DMS 273 (cell line): ENCODE measurements at regions not wholly inside any gene's neighbourhood (a gene's known extent, or its start where the extent isn't known, plus 50 kb on each side); places are given as distances from the start of the nearest gene placed in this dataset.
"Not testable (repeated sequence)": the region's sequence is repeated elsewhere in the genome, so short reads cannot be mapped to it uniquely, and the experiment has no call there.

Source experiments
- DNase-seq: peaks from one replicate; lab custom pipeline; 2025; ENCODE audit not compliant: unreplicated experiment; lab: John Stamatoyannopoulos, UW

DNA sequence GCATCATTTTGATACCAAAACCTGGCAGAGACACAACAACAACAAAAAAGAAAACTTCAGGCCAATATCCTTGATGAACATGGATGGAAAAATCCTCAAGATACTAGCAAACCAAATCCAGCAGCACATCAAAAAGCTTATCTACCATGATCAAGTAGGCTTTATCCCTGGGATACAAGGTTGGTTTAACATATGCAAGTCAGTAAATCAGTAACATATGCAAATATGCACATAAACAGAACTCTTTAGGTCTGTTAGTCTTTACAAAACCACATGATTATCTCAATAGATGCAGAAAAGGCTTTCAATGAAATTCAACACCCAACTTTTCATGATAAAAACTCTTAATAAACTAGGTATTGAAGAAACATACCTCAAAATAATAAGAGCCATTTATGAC lies 587.5 kb upstream of the CELF4 start:
- DNase-seq: not testable (repeated sequence)

DNA sequence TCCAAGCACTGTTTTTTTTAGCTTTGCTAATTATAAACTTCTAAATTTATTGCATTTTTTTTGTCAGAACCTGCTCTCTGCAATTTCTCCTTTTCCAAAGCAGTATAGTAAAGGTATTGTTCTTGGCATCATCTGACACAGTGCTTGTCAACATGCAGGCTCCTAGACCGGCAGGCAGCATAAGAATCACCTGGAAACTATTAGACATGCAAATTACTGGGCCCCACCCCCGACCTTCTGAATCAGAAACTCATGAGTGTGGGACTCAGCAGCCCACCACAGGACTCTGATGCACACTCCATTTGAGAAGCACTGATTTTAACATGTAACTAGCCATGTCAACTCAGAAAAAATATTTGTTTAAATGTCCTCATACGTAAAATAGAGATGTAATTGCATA lies 551.1 kb upstream of the CELF4 start:
- DNase-seq: no peak

DNA sequence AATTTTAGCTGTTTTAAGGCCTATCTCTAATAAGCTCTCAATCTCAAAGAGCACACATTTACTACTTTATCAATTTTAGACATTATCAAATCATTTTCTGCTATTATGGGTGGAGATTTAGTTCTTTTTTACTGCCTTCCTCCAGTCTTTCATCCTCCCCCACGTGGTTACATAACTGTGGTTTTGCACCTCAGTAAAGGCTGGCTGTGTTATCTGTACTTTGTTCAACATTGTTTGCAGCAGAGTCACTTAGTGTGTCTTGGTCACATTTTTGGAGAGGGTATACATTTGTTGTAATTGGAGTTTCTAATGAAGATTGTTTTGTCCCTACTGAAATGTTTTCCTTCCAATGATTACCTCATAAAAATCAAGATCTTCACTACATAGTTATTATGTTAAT lies 549.6 kb upstream of the CELF4 start:
- no peak for DNase-seq

DNA sequence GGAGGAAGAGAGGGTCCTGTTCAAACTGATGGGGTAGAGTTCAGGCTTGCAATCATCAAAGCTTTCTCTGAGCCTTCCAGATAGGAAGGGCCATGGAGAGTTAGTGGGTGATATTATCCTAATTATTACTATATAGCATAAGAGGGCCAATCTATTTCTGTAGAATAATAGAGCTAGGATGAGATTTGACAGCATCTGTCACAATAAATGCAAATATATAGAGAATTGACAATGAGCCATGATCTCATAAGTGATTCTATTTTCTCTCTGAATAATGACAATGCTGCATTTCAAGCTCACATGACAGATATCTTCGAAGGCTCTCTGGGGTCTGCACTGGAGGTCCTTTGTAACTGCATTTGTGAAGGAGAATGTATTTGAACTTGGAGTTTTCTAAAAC lies 521.9 kb upstream of the CELF4 start:
- DNase-seq: no peak

DNA sequence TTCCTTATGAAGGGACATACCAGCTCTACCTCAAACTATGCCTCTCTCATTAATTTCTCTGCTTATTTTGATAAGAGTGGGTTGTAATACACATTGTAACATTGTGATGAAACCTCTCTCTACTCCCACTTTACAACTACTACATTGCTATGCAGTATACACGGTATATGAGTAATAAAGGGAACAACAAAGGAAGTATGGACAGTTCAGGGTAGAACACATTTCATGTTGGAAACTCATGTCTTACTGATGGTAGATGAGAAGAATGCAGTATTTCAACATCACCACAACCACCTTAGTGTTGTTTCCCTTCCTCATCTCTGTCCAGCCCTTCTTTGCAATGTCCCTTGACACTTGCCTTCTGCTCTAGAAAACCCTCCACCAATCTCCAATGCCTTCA lies 515.9 kb upstream of the CELF4 start:
- DNase-seq: no peak

DNA sequence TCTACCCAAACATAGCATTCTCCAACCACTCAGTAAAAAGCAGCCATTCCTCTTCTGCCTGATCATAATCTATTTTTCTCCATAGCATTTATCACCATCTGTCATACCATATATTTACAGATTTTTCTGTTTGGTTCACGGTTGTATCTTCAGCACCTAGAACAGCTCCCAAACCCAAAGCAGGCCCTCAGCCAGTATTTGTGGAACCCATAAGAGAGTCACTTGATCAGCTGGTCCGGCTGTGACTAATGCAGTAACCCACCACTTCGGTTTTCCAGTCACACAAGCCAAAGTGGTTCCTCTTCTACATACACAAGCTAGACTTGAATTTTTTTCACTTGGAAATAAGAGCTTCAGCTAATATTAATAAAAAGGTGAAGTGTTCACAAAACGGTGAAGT lies 511.6 kb upstream of the CELF4 start:
- DNase-seq: peak; percentile 9

DNA sequence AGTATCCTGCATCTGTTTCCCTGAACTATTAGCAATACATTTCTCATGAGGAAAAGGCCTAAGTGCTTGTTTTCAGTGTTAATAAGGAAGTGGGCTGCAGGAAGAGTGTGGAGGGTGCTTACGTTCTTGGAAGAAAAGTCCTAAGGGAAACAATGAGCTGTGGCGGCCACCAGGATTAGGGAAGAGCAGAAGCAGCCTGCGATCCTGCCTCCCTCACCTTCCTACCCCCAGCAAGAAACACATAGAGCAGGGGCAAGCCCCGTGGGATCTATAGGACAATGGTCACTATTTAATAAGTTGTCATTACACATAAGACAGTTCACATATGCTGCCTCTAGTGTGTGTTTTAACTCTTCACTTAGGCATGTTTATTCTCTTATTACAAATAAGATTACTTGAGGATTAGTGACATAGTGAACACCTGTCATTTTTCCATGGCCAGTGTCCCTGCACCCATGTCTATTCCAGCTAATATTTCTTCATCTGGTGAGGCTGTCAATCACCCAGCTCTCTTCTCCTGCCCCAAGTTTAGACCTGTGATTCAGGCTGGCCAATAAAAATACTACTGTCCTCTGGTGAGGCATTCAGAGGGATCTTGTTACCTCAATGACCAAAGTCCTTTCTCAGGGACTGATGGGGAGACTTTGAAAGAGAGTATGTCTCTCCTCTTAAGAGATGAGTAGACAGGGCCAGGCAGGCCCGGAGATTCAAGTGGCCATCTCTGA lies 510.9 kb upstream of the CELF4 start:
- no peak for DNase-seq

DNA sequence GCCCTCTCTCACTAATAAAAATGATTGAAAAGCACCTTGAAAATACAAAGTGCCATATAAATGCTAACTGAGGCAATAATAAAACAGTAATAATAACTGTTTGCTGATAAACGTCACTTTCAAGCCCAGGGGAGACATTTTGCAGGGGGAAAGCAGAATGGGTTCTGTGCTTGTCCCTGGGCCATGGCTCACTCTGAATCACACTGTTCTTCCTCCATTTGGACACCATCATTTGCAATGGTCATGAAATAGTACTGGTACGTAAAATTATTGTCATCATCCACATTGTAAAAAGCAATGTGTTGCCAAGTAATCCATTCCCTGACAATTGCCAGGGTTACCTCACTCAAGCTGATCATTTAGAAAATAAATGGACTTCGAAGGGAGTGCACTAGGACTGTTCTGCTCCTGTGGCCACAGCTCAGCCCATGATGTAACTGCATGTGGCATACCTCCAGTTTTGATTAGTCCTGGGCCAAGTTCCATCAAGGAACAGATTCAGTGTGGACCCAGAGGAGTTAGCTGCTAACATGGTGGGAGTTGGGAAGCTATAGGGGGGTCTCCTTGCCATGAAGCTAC lies 508.8 kb upstream of the CELF4 start:
- DNase-seq: no peak

DNA sequence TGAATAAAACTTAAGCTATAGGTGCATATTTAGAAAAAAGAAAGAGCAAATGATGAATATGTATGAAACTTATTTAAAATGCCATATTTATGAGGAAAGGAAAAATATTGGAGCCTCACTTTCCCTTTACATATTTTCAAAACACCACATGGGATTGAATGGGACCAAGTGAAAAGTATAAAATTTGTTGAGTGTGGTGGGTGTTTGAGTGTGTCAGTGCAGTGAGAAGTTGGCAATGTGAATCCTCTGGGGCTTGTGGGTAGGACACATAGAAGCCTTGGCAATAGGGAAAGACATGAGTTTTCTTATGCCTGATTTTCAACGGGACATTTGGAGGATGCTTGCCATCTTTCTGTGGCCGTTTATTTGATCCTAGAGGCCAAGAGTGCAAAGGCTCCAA lies 502.2 kb upstream of the CELF4 start:
- no peak for DNase-seq

DNA sequence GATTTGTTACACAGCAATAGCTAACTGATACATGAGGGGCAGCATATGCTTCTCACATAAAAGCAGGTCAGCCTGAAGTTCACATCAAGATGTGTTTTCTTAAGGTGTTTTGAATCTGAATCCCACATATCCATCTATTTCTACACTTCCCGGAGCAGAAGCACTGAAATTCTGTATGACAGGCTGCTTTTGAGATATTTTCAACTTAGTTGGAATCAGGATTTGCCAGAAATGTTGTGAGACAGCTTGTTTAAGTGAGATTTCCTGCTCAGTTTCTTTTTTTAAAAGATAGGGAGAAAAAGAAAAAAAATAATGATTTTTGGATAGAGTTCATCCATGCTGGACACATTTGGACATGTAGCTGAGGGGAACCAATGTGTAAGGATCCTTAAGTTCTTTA lies 501.5 kb upstream of the CELF4 start:
- DNase-seq: no peak

DNA sequence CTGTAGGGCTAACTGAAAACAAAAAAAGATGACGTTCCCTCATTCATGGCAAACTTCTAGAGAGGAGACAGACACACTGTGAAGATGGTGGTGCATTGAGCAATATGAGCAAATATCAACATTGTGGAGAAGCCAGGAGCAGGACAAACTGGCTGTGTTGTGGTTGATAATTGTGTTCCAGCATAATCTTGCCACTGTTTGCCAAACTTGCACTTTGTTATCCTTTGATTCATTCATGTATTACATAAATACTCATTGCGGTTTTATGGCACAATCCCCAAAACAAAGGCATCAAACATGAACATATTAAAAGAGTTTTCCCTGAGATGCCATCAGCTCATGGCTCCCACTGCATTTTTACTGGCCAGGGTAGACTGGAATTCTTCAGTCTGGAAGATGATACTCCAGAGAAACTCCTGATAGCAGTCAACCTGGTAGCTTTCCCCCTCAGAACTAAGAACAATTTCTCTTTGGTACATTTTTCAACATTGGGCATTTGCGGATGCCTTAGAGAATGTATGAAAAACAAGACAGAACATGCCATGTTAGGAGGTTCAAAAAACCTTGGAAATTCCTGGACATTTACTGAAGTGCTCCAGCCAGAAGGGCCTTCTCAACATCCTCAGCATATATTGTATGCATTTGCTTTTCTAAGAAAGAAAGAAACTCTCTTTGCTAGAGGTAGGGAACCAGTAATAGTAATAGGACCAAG lies 487.4 kb upstream of the CELF4 start:
- no peak for DNase-seq

DNA sequence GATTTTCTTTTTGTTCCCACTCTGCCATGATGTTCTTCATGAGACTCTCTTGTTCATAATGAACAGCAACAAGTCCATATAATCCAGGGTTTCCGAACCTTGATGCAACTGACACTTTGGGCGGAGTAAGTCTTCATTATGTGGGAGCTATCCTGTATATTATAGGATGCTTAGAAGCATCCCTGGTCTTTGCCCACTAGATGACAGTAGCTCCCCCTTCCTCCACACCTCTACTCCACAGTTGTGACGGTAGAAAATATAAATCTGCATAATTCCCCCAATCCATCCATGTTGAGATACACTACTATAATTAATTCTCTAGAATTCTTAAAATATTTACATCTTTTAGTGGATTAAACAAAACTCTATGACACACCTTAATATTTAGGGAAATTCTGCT lies 482.2 kb upstream of the CELF4 start:
- DNase-seq: peak; percentile 19

DNA sequence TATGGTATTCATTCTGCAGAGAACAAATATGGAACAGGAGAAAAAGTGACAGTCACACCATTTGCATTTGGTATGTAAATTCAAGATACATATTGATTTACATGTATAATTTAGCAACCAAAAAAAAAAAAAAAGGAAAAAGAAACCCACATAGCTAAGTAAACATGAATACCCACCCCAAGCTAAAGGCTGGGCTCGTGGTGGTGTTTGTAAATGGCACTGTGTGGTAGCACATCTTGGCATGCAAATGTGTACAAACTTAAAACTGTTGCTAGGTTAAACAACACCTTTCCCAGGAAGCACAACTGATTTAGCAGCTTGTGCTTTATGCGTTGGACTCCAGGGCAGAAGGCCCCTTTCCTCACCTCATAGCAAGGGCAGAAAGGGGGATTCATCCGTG lies 481.1 kb upstream of the CELF4 start:
- DNase-seq: no peak

DNA sequence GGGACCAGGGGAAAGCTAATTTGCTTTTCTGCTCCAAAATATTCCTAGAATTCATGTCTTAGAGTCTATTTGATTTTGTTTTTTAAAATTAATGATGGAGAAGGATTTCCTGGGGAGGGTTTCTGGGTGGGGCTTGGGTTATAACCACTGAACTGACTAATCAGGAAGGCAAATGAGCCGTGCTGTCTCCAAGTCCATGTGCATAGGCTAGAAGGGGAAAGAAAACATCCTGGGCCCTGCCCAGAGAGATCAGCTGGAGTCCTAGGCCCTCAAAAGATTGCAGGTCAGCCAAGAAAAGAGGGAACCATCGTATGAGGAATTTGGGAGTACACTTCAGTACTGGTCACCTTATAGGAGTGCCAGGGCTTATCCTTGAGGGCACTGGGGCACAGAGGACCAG lies 480.2 kb upstream of the CELF4 start:
- no peak for DNase-seq

DNA sequence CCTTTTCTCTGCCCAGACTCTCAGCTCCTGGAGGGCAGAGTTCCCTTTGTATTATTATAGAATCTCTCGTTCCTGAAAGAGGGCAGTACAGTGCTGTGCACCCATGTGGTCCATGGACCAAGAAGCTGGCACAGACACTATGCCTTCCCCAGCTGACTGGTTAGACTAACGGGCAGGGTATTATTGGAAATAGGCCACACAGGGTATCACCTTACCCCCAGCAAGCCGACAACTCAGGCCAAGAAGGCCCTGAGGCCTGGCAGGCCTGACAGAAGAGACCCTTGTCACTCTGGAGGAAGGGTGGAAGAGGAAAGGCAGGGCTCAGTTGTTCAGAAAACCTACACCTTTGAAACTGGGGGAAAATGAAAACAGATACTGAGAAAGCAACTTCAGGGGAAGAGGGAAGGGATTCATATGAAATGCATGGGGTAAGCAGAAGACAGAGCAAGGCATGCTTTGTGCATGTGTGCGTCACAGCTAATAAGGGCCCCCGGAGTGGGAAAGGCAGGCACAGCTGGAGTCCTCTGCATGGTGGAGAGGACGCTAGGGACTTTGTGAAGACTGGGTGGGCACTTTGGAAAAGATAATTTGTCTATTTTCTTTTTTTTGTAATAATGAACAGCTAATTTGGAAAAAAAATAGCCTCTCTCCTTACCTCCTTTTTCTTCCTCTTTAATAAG lies 476.8 kb upstream of the CELF4 start:
- no peak for DNase-seq

DNA sequence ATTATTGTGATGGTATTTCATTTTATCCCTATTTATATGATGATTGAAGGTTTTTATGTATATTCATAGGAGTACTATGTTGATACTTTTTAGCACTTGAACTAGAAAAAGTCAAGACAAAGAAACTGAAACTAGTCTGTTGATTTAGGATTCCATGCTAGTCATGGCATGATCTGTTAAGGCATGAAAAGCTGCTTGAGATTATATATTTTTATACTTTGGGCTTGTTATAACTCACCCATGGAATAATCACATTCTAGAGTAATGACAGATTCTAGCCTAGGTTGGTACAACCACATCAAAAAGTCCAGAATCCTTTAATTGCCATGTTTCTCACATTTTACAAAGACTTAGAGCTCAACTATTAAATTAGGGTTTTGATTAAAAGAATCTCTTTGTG lies 472.6 kb upstream of the CELF4 start:
- DNase-seq: no peak

DNA sequence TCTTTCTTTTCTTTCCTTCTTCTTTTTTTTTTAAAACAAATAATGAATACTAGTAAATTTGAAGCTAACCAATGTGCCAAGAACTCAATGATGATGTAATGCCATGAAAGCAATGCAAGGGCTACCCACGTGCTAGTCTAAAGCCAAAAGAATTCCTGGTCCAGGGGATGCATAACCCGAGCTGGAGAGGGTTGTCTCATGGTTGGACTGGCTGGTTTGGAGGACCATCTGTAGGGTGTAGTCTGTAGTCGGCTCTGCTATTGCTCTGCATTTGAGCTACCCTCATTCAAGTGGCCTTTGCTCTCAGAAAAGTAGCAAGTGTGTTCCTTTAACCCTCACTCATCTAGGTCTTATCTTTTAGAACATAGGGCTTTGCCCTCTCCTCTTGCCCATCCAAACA lies 469.6 kb upstream of the CELF4 start:
- DNase-seq: no peak

DNA sequence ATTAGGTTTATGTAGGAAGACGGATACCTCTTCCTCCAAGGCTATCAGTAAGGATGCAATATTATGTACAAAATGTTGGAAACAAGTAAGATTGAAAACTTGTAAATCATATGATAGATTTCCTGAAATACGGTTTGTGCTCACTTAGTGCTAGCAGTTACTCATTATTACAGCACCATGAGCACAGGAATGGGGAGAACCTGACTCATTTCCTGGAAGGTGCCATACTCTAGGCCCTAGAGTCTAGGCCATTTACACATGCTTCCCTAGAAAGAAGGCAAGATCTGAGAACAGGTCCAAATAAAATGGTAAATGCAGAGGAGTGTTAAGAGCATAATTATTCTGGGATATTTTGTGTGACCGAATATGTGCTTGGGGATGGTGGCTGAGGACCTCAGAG lies 467.7 kb upstream of the CELF4 start:
- DNase-seq: no peak

DNA sequence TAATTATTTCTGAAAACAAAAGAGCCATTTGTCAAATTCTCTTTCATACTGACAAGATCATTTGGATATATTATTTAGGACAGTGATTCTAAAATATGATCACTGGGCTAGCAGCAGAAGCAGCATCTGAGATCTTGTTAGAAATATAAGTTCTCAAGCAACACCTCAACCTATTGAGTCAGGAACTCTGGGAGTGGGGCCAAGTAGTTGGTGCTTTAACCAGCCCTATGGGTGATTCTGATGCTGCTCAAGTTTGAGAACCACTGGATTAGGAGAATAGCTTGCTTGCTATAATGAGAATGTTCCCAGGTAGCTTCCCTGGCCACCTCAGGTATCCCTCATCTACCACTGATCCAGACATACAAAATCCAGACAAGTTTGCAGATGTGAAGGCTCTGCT lies 466.9 kb upstream of the CELF4 start:
- no peak for DNase-seq

DNA sequence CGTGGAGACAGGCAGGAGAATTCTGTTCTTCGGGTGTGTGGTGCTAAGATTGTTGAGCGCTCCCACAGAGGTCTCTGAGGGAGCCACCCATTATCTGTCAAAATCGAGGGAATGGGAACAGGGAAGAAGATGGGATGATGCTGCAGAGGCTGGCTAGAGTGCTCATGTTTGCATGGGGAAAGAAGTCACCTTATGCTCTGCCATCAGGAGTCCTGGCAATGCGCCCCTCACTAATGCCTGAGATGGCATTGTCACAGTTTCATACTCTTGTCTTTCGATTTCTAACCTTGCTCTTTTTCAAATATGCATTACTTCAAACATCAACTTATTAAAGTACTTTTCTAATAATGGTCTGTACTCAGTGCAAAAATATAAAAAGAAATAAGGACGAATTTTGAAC lies 463.3 kb upstream of the CELF4 start:
- no peak for DNase-seq

DNA sequence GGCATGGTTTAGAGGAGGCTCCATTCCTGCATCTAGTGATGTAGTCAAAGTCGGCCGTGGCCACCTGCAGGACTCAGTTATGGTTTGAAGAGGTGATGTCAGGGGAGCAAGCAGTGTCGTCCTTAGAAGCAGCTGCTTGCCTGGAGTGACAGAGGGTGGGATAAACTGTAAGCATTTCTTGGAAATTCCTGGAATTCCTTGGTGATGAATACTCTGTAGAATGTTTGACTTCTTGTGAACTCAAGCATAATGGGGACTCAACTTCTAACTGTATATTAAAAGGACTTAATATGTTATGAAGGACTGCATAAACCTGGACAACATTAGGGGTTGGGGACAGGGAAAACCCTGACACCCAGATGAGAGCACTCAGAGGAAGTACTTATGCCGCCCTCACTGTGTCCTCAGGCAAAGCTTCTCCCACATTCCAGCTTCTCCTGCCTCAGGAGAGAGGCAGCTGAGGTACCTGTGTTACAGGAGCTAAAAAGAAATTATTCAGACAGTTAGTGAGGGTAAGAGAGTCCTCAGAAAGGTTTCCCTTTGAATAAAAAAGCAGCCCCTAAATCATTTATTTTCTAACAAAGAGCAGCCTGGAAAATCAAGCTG lies 459.9 kb upstream of the CELF4 start:
- DNase-seq: no peak

DNA sequence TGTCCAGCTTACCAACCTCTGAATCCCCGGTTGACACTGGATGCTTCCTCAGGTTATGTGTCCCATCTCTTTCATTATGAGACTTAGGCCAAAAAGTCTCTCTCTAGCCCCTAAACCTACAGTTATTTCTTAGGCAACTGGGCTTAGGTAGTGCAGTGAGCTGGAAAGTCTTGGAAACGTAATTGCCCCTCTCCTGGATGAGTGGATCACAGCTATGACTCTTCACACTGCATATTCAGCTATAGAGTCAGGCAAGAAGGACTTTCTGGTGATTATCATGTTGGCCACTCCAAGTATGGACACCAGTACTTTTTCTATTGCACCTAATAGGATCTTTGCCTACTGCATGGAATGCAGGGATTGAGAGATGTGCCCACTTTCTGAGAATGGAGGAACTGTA lies 458.3 kb upstream of the CELF4 start:
- DNase-seq: no peak
